HEK293 (cell line): ENCODE measurements at regions not wholly inside any gene's neighbourhood (a gene's known extent, or its start where the extent isn't known, plus 50 kb on each side); places are given as distances from the start of the nearest gene placed in this dataset.

Experiments
- CTCF ChIP-seq: fragments of 450-650 bp; formaldehyde crosslinking; IDR thresholded peaks from 2 replicates; pipeline ENCODE4 v1.5.1; 2016; ENCODE audit warnings: missing biosample characterization, missing genetic modification characterization
- REST ChIP-seq: fragments of 450-650 bp; formaldehyde crosslinking; IDR thresholded peaks from 2 replicates; pipeline ENCODE4 v1.5.1; 2016; ENCODE audit warnings: missing biosample characterization, missing genetic modification characterization
- SP2 ChIP-seq: fragments of 450-650 bp; formaldehyde crosslinking; IDR thresholded peaks from 2 replicates; pipeline ENCODE4 v1.5.1; 2016; ENCODE audit warnings: missing biosample characterization, missing genetic modification characterization
- TSHZ1 ChIP-seq: fragments of 450-650 bp; formaldehyde crosslinking; IDR thresholded peaks from 2 replicates; pipeline ENCODE4 v1.5.1; 2016; ENCODE audit warnings: missing biosample characterization, missing genetic modification characterization, borderline replicate concordance
- ZNF121 ChIP-seq: fragments of 450-650 bp; formaldehyde crosslinking; IDR thresholded peaks from 2 replicates; pipeline ENCODE4 v1.5.1; 2016; ENCODE audit warnings: missing biosample characterization, missing genetic modification characterization
- ZNF132 ChIP-seq: fragments of 450-650 bp; formaldehyde crosslinking; IDR thresholded peaks from 2 replicates; pipeline ENCODE4 v1.5.1; 2017; ENCODE audit warnings: missing biosample characterization, missing genetic modification characterization, borderline replicate concordance
- ZNF18 ChIP-seq: fragments of 450-650 bp; formaldehyde crosslinking; IDR thresholded peaks from 2 replicates; pipeline ENCODE4 v1.5.1; 2016; ENCODE audit warnings: missing biosample characterization, missing genetic modification characterization
- ZNF274 ChIP-seq, 2 experiments: fragments of 200-500 bp in 1 of 2; fragments of 450-650 bp in 1 of 2; sonication (Bioruptor generic) in 1 of 2; formaldehyde crosslinking in 1 of 2; IDR thresholded peaks; 2 replicates each; pipeline versions ENCODE4 v1.5.1 to v1.6.1; 2014 to 2016; ENCODE audit warnings: borderline replicate concordance in 1 of 2, inconsistent platforms in 1 of 2, low read length in 1 of 2, missing biosample characterization in 1 of 2, missing genetic modification characterization in 1 of 2
- ZNF324 ChIP-seq: fragments of 450-650 bp; formaldehyde crosslinking; IDR thresholded peaks from 2 replicates; pipeline ENCODE4 v1.5.1; 2016; ENCODE audit warnings: missing biosample characterization, missing genetic modification characterization
- ZNF610 ChIP-seq: fragments of 450-650 bp; formaldehyde crosslinking; IDR thresholded peaks from 2 replicates; pipeline ENCODE4 v1.5.1; 2016; ENCODE audit warnings: missing biosample characterization, missing genetic modification characterization, borderline replicate concordance
- ZNF645 ChIP-seq: fragments of 450-650 bp; formaldehyde crosslinking; IDR thresholded peaks from 2 replicates; pipeline ENCODE4; 2016; ENCODE audit warnings: missing biosample characterization, missing genetic modification characterization
- ZNF704 ChIP-seq: fragments of 450-650 bp; formaldehyde crosslinking; IDR thresholded peaks from 2 replicates; pipeline ENCODE4 v1.5.1; 2016; ENCODE audit warnings: missing biosample characterization, missing genetic modification characterization
- ZNF843 ChIP-seq: fragments of 450-650 bp; formaldehyde crosslinking; IDR thresholded peaks from 2 replicates; pipeline ENCODE4 v1.5.1; 2016; ENCODE audit warnings: missing biosample characterization, missing genetic modification characterization

- TF ChIP-seq ZNF132 (tag by site-specific recombination) (no peak), CTCF (tag by site-specific recombination) (no peak), ZNF704 (no peak), TSHZ1 (tag by site-specific recombination) (no peak), ZNF18 (tag by site-specific recombination) (no peak), ZNF324 (tag by site-specific recombination) (no peak), ZNF645 (tag by site-specific recombination) (no peak), ZNF121 (tag by site-specific recombination) (no peak), SP2 (tag by site-specific recombination) (no peak), ZNF610 (tag by site-specific recombination) (no peak), ZNF274 (IDR thresholded peaks at IDR 0.05; ENCODE audit: low read length) (no peak), ZNF274 (tag by site-specific recombination; IDR thresholded peaks at IDR 0.05; ENCODE audit: borderline replicate concordance) (no peak), ZNF843 (tag by site-specific recombination) (no peak), REST (tag by site-specific recombination) (no peak)
Measured at GRCh38 chrX:42290608-42291007, 367.3 kb upstream of the CASK start.
